CD14-positive monocyte (primary cell): ENCODE measurements at regions not wholly inside any gene's neighbourhood (a gene's known extent, or its start where the extent isn't known, plus 50 kb on each side); places are given as distances from the start of the nearest gene placed in this dataset.

ENCODE experiments used
- DNase-seq, 3 donors: peaks; one replicate each; pipeline ENCODE4 v3.0.0-alpha.2; 2011 to 2022
- H2AFZ ChIP-seq: 2 replicates; pipeline ENCODE4 v1.6.0; 2012; ENCODE audit warnings: mild to moderate bottlenecking, low read depth, low read length, inconsistent platforms; ENCODE audit not compliant: insufficient read depth, poor library complexity, severe bottlenecking
- H3K27ac ChIP-seq, 2 donors: 1 replicate in 1 of 2; 2 replicates in 1 of 2; pipeline ENCODE4 v1.5.1; 2012 to 2013; ENCODE audit warnings: low read length in 2 of 2, control low read depth in 1 of 2, inconsistent platforms in 1 of 2, low read depth in 1 of 2, mild to moderate bottlenecking in 1 of 2
- H3K27me3 ChIP-seq, 2 donors: one replicate each; pipeline versions ENCODE4 v1.6.0 to v1.6.1; 2011 to 2013; ENCODE audit warnings: low read length in 2 of 2; ENCODE audit not compliant: control insufficient read depth in 2 of 2, insufficient read depth in 2 of 2
- H3K36me3 ChIP-seq, 2 donors: replicated peaks in 1 of 2; 1 replicate in 1 of 2; 2 replicates in 1 of 2; pipeline versions ENCODE4 v1.5.1 to v1.6.1; 2012 to 2013; ENCODE audit warnings: low read length in 2 of 2, control low read depth in 1 of 2, inconsistent platforms in 1 of 2, mild to moderate bottlenecking in 1 of 2; ENCODE audit not compliant: insufficient read depth in 2 of 2, control insufficient read depth in 1 of 2
- H3K4me1 ChIP-seq, 2 donors: 1 replicate in 1 of 2; 2 replicates in 1 of 2; pipeline versions ENCODE4 v1.5.1 to v1.6.1; 2012 to 2013; ENCODE audit warnings: low read length in 2 of 2, control low read depth in 1 of 2, inconsistent platforms in 1 of 2, mild to moderate bottlenecking in 1 of 2, moderate library complexity in 1 of 2; ENCODE audit not compliant: insufficient read depth in 2 of 2, control insufficient read depth in 1 of 2
- H3K4me2 ChIP-seq: replicated peaks from 2 replicates; pipeline ENCODE3; 2012; ENCODE audit warnings: low read length, moderate library complexity, mild to moderate bottlenecking; ENCODE audit not compliant: poor library complexity, severe bottlenecking; ENCODE audit errors: extremely low read depth
- H3K4me3 ChIP-seq, 3 experiments: fragments of 200-600 bp in 1 of 3; sonication (generic) in 1 of 3; replicated peaks in 1 of 3; 1 replicate in 2 of 3; 2 replicates in 1 of 3; pipeline ENCODE4 v1.5.1; 2011 to 2013; ENCODE audit warnings: low read length in 3 of 3, mild to moderate bottlenecking in 3 of 3, control low read depth in 2 of 3, low read depth in 2 of 3, inconsistent platforms in 1 of 3, moderate library complexity in 1 of 3
- H3K79me2 ChIP-seq: 2 replicates; pipeline ENCODE4 v1.6.0; 2012; ENCODE audit warnings: mild to moderate bottlenecking, control low read depth, inconsistent platforms, low read length, moderate library complexity; ENCODE audit not compliant: insufficient read depth
- H3K9ac ChIP-seq: 2 replicates; pipeline ENCODE4 v1.6.0; 2017; ENCODE audit warnings: low read length, mild to moderate bottlenecking; ENCODE audit not compliant: insufficient read depth, poor library complexity, severe bottlenecking
- H3K9me3 ChIP-seq, 2 donors: replicated peaks in 1 of 2; 1 replicate in 1 of 2; 2 replicates in 1 of 2; pipeline versions ENCODE4 v1.5.1 to v1.6.1; 2012 to 2013; ENCODE audit warnings: low read length in 2 of 2, control low read depth in 1 of 2; ENCODE audit not compliant: control insufficient read depth in 1 of 2, insufficient read depth in 1 of 2
- H4K20me1 ChIP-seq: 2 replicates; pipeline ENCODE4 v1.6.0; 2012; ENCODE audit warnings: mild to moderate bottlenecking, low read length, control low read depth, moderate library complexity; ENCODE audit not compliant: insufficient read depth
- H3K27ac Mint-ChIP-seq, 7 donors: one replicate each; pipeline ENCODE4 v1.8.0; 2020; ENCODE audit warnings: mild to moderate bottlenecking in 7 of 7, mixed read lengths in 7 of 7, moderate library complexity in 6 of 7, inconsistent platforms in 2 of 7
- H3K27me3 Mint-ChIP-seq, 3 donors: one replicate each; pipeline ENCODE4 v1.8.0; 2021 to 2022; ENCODE audit warnings: low read depth in 3 of 3, mild to moderate bottlenecking in 3 of 3, mixed read lengths in 3 of 3, moderate library complexity in 3 of 3, inconsistent platforms in 1 of 3
- H3K36me3 Mint-ChIP-seq, 2 donors: one replicate each; pipeline ENCODE4 v1.8.0; 2020; ENCODE audit warnings: mixed read lengths in 2 of 2, inconsistent platforms in 1 of 2, mild to moderate bottlenecking in 1 of 2
- H3K4me1 Mint-ChIP-seq: one replicate; pipeline ENCODE4 v1.8.0; 2020; ENCODE audit warnings: mild to moderate bottlenecking, mixed read lengths
- H3K4me3 Mint-ChIP-seq, 2 donors: one replicate each; pipeline ENCODE4 v1.8.0; 2020; ENCODE audit warnings: mild to moderate bottlenecking in 2 of 2, mixed read lengths in 2 of 2, moderate library complexity in 1 of 2
- H3K9me3 Mint-ChIP-seq, 7 donors: one replicate each; pipeline ENCODE4 v1.8.0; 2020 to 2022; ENCODE audit warnings: mixed read lengths in 7 of 7, mild to moderate bottlenecking in 6 of 7, moderate library complexity in 6 of 7, inconsistent platforms in 2 of 7
- WGBS: methylation state at CpG from one replicate; pipeline ENCODE4 v1.1.5; 2013; ENCODE audit warnings: missing lambda C conversion rate; ENCODE audit not compliant: insufficient coverage; 5-methylcytosine and 5-hydroxymethylcytosine counted together
- intact Hi-C, 2 donors: fragments of 100-400 bp; cut with micrococcal nuclease; formaldehyde crosslinking; loops; one replicate each; pipeline versions ENCODE4 v1.15.0 to v1.15.1; 2023
- TF ChIP-seq, protein P1 (sequence below): fragments of 200-600 bp; IDR thresholded peaks from one replicate; pipeline ENCODE4 v1.8.0; 2022; ENCODE audit warnings: antibody characterized with exemption, mild to moderate bottlenecking

DNA sequence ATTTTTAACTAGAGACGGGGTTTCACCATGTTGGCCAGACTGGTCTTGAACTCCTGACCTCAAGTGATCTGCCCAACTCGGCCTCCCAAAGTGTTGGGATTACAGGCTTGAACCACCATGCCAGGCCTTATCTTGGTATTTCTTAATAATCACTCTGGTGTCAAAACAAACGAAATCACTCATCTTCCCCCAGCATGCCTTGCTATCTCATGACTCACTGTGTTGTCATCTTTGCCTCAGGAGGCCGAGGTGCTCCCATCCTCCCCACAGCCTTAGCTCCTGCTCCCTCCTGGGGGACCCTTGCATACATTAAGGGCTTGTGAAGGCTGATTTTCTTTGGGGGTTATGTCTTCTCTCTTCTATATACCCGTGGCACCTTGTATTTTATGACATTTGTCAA, 250.1 kb upstream of the DPP10 start:
- no peaks in the 10 kb centered on the region for H4K20me1 ChIP-seq
- DNase-seq, result no peak
- no peak overlapping the region for H3K27ac Mint-ChIP-seq
- no peak overlapping the region for H3K9ac ChIP-seq
- peaks cover 0 to 5% (median 0%) of the 10 kb centered on the region in 7 donors for H3K9me3 Mint-ChIP-seq
- H3K4me3 Mint-ChIP-seq, result no peak overlapping the region
- H3K4me1 Mint-ChIP-seq, result no peaks in the 10 kb centered on the region
- TF ChIP-seq, protein P1, sequence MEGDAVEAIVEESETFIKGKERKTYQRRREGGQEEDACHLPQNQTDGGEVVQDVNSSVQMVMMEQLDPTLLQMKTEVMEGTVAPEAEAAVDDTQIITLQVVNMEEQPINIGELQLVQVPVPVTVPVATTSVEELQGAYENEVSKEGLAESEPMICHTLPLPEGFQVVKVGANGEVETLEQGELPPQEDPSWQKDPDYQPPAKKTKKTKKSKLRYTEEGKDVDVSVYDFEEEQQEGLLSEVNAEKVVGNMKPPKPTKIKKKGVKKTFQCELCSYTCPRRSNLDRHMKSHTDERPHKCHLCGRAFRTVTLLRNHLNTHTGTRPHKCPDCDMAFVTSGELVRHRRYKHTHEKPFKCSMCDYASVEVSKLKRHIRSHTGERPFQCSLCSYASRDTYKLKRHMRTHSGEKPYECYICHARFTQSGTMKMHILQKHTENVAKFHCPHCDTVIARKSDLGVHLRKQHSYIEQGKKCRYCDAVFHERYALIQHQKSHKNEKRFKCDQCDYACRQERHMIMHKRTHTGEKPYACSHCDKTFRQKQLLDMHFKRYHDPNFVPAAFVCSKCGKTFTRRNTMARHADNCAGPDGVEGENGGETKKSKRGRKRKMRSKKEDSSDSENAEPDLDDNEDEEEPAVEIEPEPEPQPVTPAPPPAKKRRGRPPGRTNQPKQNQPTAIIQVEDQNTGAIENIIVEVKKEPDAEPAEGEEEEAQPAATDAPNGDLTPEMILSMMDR, result no peak
- H3K79me2 ChIP-seq, result no peaks in the 10 kb centered on the region
- intact Hi-C loops, result no loop called here
- H3K27me3 ChIP-seq, result no peaks in the 10 kb centered on the region
- H3K4me3 ChIP-seq, result no peak overlapping the region
- H3K27ac ChIP-seq, result no peak overlapping the region
- no peaks in the 10 kb centered on the region for H3K4me1 ChIP-seq
- no peaks in the 10 kb centered on the region for H3K9me3 ChIP-seq
- H3K36me3 Mint-ChIP-seq, result no peaks in the 10 kb centered on the region
- WGBS, result 87% methylated on average over 3 of the region's 5 CpGs
- peaks cover 0 to 3% (median 0%) of the 10 kb centered on the region in 3 donors for H3K27me3 Mint-ChIP-seq
- H3K4me2 ChIP-seq, result no peak overlapping the region
- no peak overlapping the region for H2AFZ ChIP-seq
- H3K36me3 ChIP-seq, result no peaks in the 10 kb centered on the region

DNA sequence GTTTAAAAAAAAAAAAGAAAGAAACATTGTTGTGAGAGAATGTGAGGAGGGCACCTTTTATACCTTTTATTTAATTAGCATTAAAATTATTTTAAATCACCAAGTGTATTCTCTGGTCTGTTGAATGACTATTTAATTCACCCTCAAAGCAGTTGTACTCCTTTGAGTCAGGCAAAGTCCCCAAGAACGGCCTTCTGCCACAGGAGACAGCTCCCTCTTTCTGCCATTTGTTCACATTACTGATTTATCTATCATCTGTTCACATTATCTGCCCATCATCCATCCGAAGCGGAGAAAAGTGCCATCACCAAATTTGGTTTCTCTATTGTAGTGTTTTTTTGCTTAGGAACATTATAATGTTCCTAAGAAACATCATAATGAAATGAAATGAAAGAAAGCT, 240.7 kb upstream of the DPP10 start:
- intact Hi-C loops, result no loop called here
- Mint-ChIP-seq H3K36me3 (no peaks in the 10 kb centered on the region), H3K9me3 (peaks cover 0 to 7% (median 4%) of the 10 kb centered on the region in 7 donors), H3K27me3 (peaks cover 0 to 2% (median 0%) of the 10 kb centered on the region in 3 donors), H3K4me1 (no peaks in the 10 kb centered on the region), H3K4me3 (no peak overlapping the region), H3K27ac (no peak overlapping the region)
- Histone ChIP-seq H3K36me3 (no peaks in the 10 kb centered on the region), H3K27ac (no peak overlapping the region), H4K20me1 (no peaks in the 10 kb centered on the region), H3K79me2 (no peaks in the 10 kb centered on the region), H3K4me1 (no peaks in the 10 kb centered on the region), H3K9ac (no peak overlapping the region), H3K9me3 (no peaks in the 10 kb centered on the region), H2AFZ (no peak overlapping the region), H3K4me3 (no peak overlapping the region), H3K4me2 (no peak overlapping the region), H3K27me3 (no peaks in the 10 kb centered on the region)
- no peak for DNase-seq
- 80% methylated on average over 1 of the region's 3 CpGs for WGBS
- TF ChIP-seq, protein P1, result no peak
